GM12878 (cell line): ENCODE measurements at regions not wholly inside any gene's neighbourhood (a gene's known extent, or its start where the extent isn't known, plus 50 kb on each side); places are given as distances from the start of the nearest gene placed in this dataset.

Experiments used
- BMI1 ChIP-seq: fragments of 450-650 bp; IDR thresholded peaks from 2 replicates; pipeline ENCODE4 v1.6.1; 2016; ENCODE audit warnings: mild to moderate bottlenecking, moderate library complexity, borderline replicate concordance
- DPF2 ChIP-seq: fragments of 450-650 bp; IDR thresholded peaks from 2 replicates; pipeline ENCODE4 v1.6.1; 2017; ENCODE audit warnings: mild to moderate bottlenecking
- ETV6 ChIP-seq, 2 experiments: fragments of 450-650 bp in 1 of 2; IDR thresholded peaks in 1 of 2; conservative IDR thresholded peaks in 1 of 2; 2 replicates each; pipeline ENCODE4 v1.6.1; 2014; ENCODE audit warnings: antibody characterized with exemption in 1 of 2, borderline replicate concordance in 1 of 2, low read depth in 1 of 2, mild to moderate bottlenecking in 1 of 2, moderate library complexity in 1 of 2
- IRF4 ChIP-seq: IDR thresholded peaks from 2 replicates; pipeline ENCODE4 v1.6.1; 2011; ENCODE audit warnings: low read depth, low read length
- NFYA ChIP-seq: IDR thresholded peaks from 2 replicates; pipeline ENCODE4 v1.6.1; 2011; ENCODE audit warnings: low read depth, mild to moderate bottlenecking, low read length, improper control_type of control experiment, borderline replicate concordance
- NR2F1 ChIP-seq: fragments of 450-650 bp; conservative IDR thresholded peaks from 2 replicates; pipeline ENCODE4 v1.6.1; 2017; ENCODE audit warnings: mild to moderate bottlenecking
- RELB ChIP-seq: fragments of 450-650 bp; IDR thresholded peaks from 2 replicates; pipeline ENCODE4 v1.6.1; 2017; ENCODE audit warnings: low read depth, mild to moderate bottlenecking, moderate library complexity
- SREBF1 ChIP-seq: IDR thresholded peaks from 2 replicates; pipeline ENCODE4 v1.6.1; 2012; ENCODE audit warnings: mild to moderate bottlenecking, low read length
- TBL1XR1 ChIP-seq: IDR thresholded peaks from 2 replicates; pipeline ENCODE4 v1.6.1; 2012; ENCODE audit warnings: low read depth, low read length, improper control_type of control experiment
- WRNIP1 ChIP-seq: IDR thresholded peaks from 2 replicates; pipeline ENCODE4 v1.6.1; 2011; ENCODE audit warnings: low read depth, low read length, improper control_type of control experiment, borderline replicate concordance
- ZNF24 ChIP-seq: fragments of 450-650 bp; IDR thresholded peaks from 2 replicates; pipeline ENCODE4 v1.6.1; 2017; ENCODE audit warnings: antibody characterized with exemption, mild to moderate bottlenecking
- TF ChIP-seq, protein P1 (sequence below): fragments of 450-650 bp; IDR thresholded peaks from 2 replicates; pipeline ENCODE4 v1.6.1; 2018; ENCODE audit warnings: mild to moderate bottlenecking, low read depth, moderate library complexity; ENCODE audit not compliant: partially characterized antibody
- TF ChIP-seq, protein P2 (sequence below): fragments of 450-650 bp; IDR thresholded peaks from 2 replicates; pipeline ENCODE4 v1.6.1; 2014; ENCODE audit warnings: mild to moderate bottlenecking

DNA sequence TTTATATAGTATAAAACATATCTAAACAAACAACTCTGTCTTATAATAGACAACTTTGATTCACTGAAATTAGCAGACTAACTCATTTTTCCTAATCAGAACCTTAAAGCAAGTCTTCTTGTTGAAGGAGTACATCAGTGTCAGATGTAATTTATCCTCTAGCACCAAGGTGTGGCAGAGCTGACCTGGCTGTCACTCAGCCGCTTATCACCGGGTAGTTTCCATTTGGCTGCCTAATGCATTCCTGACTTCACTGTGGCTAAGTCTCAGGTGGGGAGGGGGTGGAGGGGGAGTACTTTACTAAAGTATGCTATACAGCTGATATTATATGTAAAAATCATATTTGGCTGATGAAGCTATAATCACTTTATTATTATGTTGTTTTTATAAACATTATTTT lies 339.9 kb upstream of the RGS6 start (continued):
- no peak for TF ChIP-seq NFYA
- TF ChIP-seq NR2F1 = no peak
- TF ChIP-seq ETV6 (conservative IDR thresholded peaks at IDR 0.05 in 1 of 2, IDR thresholded peaks at IDR 0.05 in 1 of 2; ENCODE audit: borderline replicate concordance in 1 of 2, low read depth in 1 of 2) = no peak
- TF ChIP-seq WRNIP1 = no peak
- TF ChIP-seq, protein P1, sequence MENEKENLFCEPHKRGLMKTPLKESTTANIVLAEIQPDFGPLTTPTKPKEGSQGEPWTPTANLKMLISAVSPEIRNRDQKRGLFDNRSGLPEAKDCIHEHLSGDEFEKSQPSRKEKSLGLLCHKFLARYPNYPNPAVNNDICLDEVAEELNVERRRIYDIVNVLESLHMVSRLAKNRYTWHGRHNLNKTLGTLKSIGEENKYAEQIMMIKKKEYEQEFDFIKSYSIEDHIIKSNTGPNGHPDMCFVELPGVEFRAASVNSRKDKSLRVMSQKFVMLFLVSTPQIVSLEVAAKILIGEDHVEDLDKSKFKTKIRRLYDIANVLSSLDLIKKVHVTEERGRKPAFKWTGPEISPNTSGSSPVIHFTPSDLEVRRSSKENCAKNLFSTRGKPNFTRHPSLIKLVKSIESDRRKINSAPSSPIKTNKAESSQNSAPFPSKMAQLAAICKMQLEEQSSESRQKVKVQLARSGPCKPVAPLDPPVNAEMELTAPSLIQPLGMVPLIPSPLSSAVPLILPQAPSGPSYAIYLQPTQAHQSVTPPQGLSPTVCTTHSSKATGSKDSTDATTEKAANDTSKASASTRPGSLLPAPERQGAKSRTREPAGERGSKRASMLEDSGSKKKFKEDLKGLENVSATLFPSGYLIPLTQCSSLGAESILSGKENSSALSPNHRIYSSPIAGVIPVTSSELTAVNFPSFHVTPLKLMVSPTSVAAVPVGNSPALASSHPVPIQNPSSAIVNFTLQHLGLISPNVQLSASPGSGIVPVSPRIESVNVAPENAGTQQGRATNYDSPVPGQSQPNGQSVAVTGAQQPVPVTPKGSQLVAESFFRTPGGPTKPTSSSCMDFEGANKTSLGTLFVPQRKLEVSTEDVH = no peak
- TF ChIP-seq BMI1 = no peak
- no peak for TF ChIP-seq DPF2
- no peak for TF ChIP-seq SREBF1
- no peak for TF ChIP-seq RELB
- TF ChIP-seq IRF4 = no peak
- TF ChIP-seq, protein P2, sequence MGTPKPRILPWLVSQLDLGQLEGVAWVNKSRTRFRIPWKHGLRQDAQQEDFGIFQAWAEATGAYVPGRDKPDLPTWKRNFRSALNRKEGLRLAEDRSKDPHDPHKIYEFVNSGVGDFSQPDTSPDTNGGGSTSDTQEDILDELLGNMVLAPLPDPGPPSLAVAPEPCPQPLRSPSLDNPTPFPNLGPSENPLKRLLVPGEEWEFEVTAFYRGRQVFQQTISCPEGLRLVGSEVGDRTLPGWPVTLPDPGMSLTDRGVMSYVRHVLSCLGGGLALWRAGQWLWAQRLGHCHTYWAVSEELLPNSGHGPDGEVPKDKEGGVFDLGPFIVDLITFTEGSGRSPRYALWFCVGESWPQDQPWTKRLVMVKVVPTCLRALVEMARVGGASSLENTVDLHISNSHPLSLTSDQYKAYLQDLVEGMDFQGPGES = no peak
- no peak for TF ChIP-seq TBL1XR1
- no peak for TF ChIP-seq ZNF24
